Activated naive CD4-positive, alpha-beta T cell treated with anti-CD3 and anti-CD28 coated beads for 36 hours (primary cell): ENCODE measurements at regions not wholly inside any gene's neighbourhood (a gene's known extent, or its start where the extent isn't known, plus 50 kb on each side); places are given as distances from the start of the nearest gene placed in this dataset.

ENCODE experiments used
- CTCF ChIA-PET: fragments of 350-600 bp; sonication (Branson Sonifier 250); formaldehyde crosslinking; loops from one replicate; lab custom pipeline; 2021; ENCODE audit warnings: antibody characterized with exemption; lab: Charles Lee
- DNase-seq: peaks from one replicate; pipeline ENCODE4 v3.0.0-alpha.2; 2020
- H3K27ac Mint-ChIP-seq: one replicate; pipeline ENCODE4 v1.8.0; 2021; ENCODE audit warnings: mild to moderate bottlenecking, mixed read lengths
- H3K27me3 Mint-ChIP-seq: one replicate; pipeline ENCODE4 v1.8.0; 2021; ENCODE audit warnings: low read depth, mixed read lengths
- H3K36me3 Mint-ChIP-seq: one replicate; pipeline ENCODE4 v1.8.0; 2021; ENCODE audit warnings: low read depth, mixed read lengths
- H3K4me1 Mint-ChIP-seq: one replicate; pipeline ENCODE4 v1.8.0; 2021; ENCODE audit warnings: low read depth, mixed read lengths
- H3K4me3 Mint-ChIP-seq: one replicate; pipeline ENCODE4 v1.8.0; 2021; ENCODE audit warnings: mild to moderate bottlenecking, moderate library complexity, mixed read lengths
- H3K9me3 Mint-ChIP-seq: one replicate; pipeline ENCODE4 v1.8.0; 2021; ENCODE audit warnings: mixed read lengths
- intact Hi-C: fragments of 100-400 bp; cut with micrococcal nuclease; formaldehyde crosslinking; loops from one replicate; pipeline ENCODE4 v1.15.1; 2023

GRCh38 chr1:212230329-212230728 is 54.9 kb upstream of the PPP2R5A start:
- DNase-seq: no peak
- Mint-ChIP-seq H3K4me1 (peaks cover 20% of the 10 kb centered on the region), H3K27me3 (no peaks in the 10 kb centered on the region), H3K4me3 (no peak overlapping the region), H3K27ac (no peak overlapping the region), H3K9me3 (no peaks in the 10 kb centered on the region), H3K36me3 (no peaks in the 10 kb centered on the region)
- intact Hi-C loops: loop anchor here (5.0 kb wide), 1 partner anchor 293 kb away; no protein-coding TSS in a partner anchor
- CTCF ChIA-PET: interaction anchor here (1.0 kb wide), 1 partner anchor 195 kb away, joined by 3 read pairs; the partner anchor contains the start of genes DTL and INTS7

GRCh38 chr1:212231372-212231771 is 53.8 kb upstream of the PPP2R5A start:
- H3K27ac Mint-ChIP-seq: no peak overlapping the region
- no peaks in the 10 kb centered on the region for H3K9me3 Mint-ChIP-seq
- no peak for DNase-seq
- peaks cover 13% of the 10 kb centered on the region for H3K4me1 Mint-ChIP-seq
- intact Hi-C loops: loop anchor here (5.0 kb wide), 1 partner anchor 294 kb away; no protein-coding TSS in a partner anchor
- no peaks in the 10 kb centered on the region for H3K27me3 Mint-ChIP-seq
- no peak overlapping the region for H3K4me3 Mint-ChIP-seq
- CTCF ChIA-PET: no interaction called here
- H3K36me3 Mint-ChIP-seq: no peaks in the 10 kb centered on the region

GRCh38 chr1:212232090-212232489 is 53.1 kb upstream of the PPP2R5A start:
- intact Hi-C loops: loop anchor here (5.0 kb wide), 1 partner anchor 295 kb away; no protein-coding TSS in a partner anchor
- Mint-ChIP-seq H3K36me3 (no peaks in the 10 kb centered on the region), H3K4me3 (no peak overlapping the region), H3K9me3 (no peaks in the 10 kb centered on the region), H3K27ac (no peak overlapping the region), H3K27me3 (no peaks in the 10 kb centered on the region), H3K4me1 (peaks cover 12% of the 10 kb centered on the region)
- DNase-seq: no peak
- CTCF ChIA-PET: no interaction called here

GRCh38 chr1:212233321-212233720 is 51.9 kb upstream of the PPP2R5A start:
- H3K27ac Mint-ChIP-seq: no peak overlapping the region
- no peak overlapping the region for H3K4me3 Mint-ChIP-seq
- intact Hi-C loops: loop anchor here (5.0 kb wide), 1 partner anchor 296 kb away; no protein-coding TSS in a partner anchor

GRCh38 chr1:212234431-212235395 is 50.5 kb upstream of the PPP2R5A start:
- peaks cover 4% of the 10 kb centered on the region for H3K27me3 Mint-ChIP-seq
- intact Hi-C loops: loop anchor here (1.0 to 5.0 kb wide), 5 partner anchors 9 to 297 kb away; partner anchors contain the start of gene PPP2R5A
- H3K9me3 Mint-ChIP-seq: no peaks in the 10 kb centered on the region
- no peak overlapping the region for H3K4me3 Mint-ChIP-seq
- H3K36me3 Mint-ChIP-seq: no peaks in the 10 kb centered on the region
- peak overlapping the region; percentile 19 for H3K27ac Mint-ChIP-seq
- peak; percentile 60 for DNase-seq
- CTCF ChIA-PET: interaction anchor here (0.6 to 0.7 kb wide), 2 partner anchors 38 to 228 kb away, joined by 3 to 4 read pairs; no protein-coding TSS in a partner anchor
- peaks cover 14% of the 10 kb centered on the region for H3K4me1 Mint-ChIP-seq

More at GRCh38 chr1:212233321-212233720, 51.9 kb upstream of the PPP2R5A start:
- H3K36me3 Mint-ChIP-seq: no peaks in the 10 kb centered on the region
- DNase-seq: no peak
- no peaks in the 10 kb centered on the region for H3K9me3 Mint-ChIP-seq
- CTCF ChIA-PET: interaction anchor here (0.9 kb wide), 1 partner anchor 10 kb away, joined by 3 read pairs; no protein-coding TSS in a partner anchor
- peaks cover 12% of the 10 kb centered on the region for H3K4me1 Mint-ChIP-seq
- no peaks in the 10 kb centered on the region for H3K27me3 Mint-ChIP-seq
